ENCODE measurements at regions not wholly inside any gene's neighbourhood (a gene's known extent, or its start where the extent isn't known, plus 50 kb on each side); places are given as distances from the start of the nearest gene placed in this dataset.

GRCh38 chr7:46680147-46680546, 759.1 kb upstream of the IGFBP3 start:
- no peak for TF ChIP-seq CTCF (IDR thresholded peaks at IDR 0.05 in 2 of 3, conservative IDR thresholded peaks at IDR 0.05 in 1 of 3; ENCODE audit: control insufficient read depth in 2 of 3, extremely low read depth in 1 of 3, insufficient read depth in 1 of 3, low read depth in 3 of 3, low read length in 3 of 3)
- no peak for TF ChIP-seq PAX8 (IDR thresholded peaks at IDR 0.05)
- TF ChIP-seq MLLT1 (IDR thresholded peaks at IDR 0.05): 0 out of 2 replicates have a peak, but pooled peaks have one; percentile 29
- TF ChIP-seq POLR2AphosphoS5 (IDR thresholded peaks at IDR 0.05; ENCODE audit: low read length): no peak
- TF ChIP-seq MAX (IDR thresholded peaks at IDR 0.05; ENCODE audit: low read depth, low read length): no peak
- 0 out of 4 replicates have a peak, but pooled peaks of 1 of the 2 experiments have one; percentile 23 for TF ChIP-seq BHLHE40 (IDR thresholded peaks at IDR 0.05; ENCODE audit: borderline replicate concordance in 1 of 2, low read depth in 2 of 2, low read length in 1 of 2)
- TF ChIP-seq BCL3 (IDR thresholded peaks at IDR 0.05; ENCODE audit: borderline replicate concordance, insufficient read depth, low read depth, low read length, poor library complexity, severe bottlenecking): no peak
- TF ChIP-seq EP300 (IDR thresholded peaks at IDR 0.05; ENCODE audit: borderline replicate concordance in 1 of 2, control insufficient read depth in 1 of 2, low read depth in 2 of 2, low read length in 2 of 2): 0 out of 4 replicates have a peak, but pooled peaks of 1 of the 2 experiments have one; percentile 23
- TF ChIP-seq EZH2 (IDR thresholded peaks at IDR 0.05; ENCODE audit: borderline replicate concordance, control insufficient read depth, low read depth, low read length): no peak
- peak; percentile 81 for TF ChIP-seq ATF7 (IDR thresholded peaks at IDR 0.05; ENCODE audit: low read depth)
- no peak for TF ChIP-seq KAT2A (conservative IDR thresholded peaks at IDR 0.05; ENCODE audit: control insufficient read depth, low read depth, low read length)
- no peak for TF ChIP-seq JUNB (IDR thresholded peaks at IDR 0.05)
- no peak for TF ChIP-seq RAD21 (IDR thresholded peaks at IDR 0.05; ENCODE audit: insufficient read depth, low read depth, low read length)
- no peak for TF ChIP-seq SREBF1 (IDR thresholded peaks at IDR 0.05; ENCODE audit: low read length)
